Spleen (tissue), 11 donors: ENCODE measurements at regions not wholly inside any gene's neighbourhood (a gene's known extent, or its start where the extent isn't known, plus 50 kb on each side); places are given as distances from the start of the nearest gene placed in this dataset.
"Not testable (repeated sequence)": the region's sequence is repeated elsewhere in the genome, so short reads cannot be mapped to it uniquely, and the experiment has no call there.

Source experiments
- DNase-seq: peaks from one replicate; pipeline ENCODE4 v3.0.0-alpha.2; 2020
- H3K27ac ChIP-seq, 8 donors: fragments of 200-600 bp; sonication (generic) in 7 of 8; 1 replicate in 4 of 8; 2 replicates in 4 of 8; pipeline versions ENCODE4 v1.5.0 to v1.8.0; 2016 to 2021; ENCODE audit warnings: inconsistent platforms in 4 of 8, mild to moderate bottlenecking in 4 of 8, moderate library complexity in 1 of 8
- H3K27me3 ChIP-seq, 7 donors: fragments of 200-600 bp; sonication (generic) in 6 of 7; replicated peaks in 1 of 7; 1 replicate in 4 of 7; 2 replicates in 3 of 7; pipeline versions ENCODE4 v1.5.0 to v1.8.0; 2016 to 2021; ENCODE audit warnings: inconsistent platforms in 3 of 7, mild to moderate bottlenecking in 1 of 7
- H3K36me3 ChIP-seq, 6 donors: fragments of 200-600 bp; sonication (generic) in 5 of 6; 1 replicate in 4 of 6; 2 replicates in 2 of 6; pipeline versions ENCODE4 v1.5.0 to v1.8.0; 2016 to 2021; ENCODE audit warnings: inconsistent platforms in 2 of 6
- H3K4me1 ChIP-seq, 6 donors: fragments of 200-600 bp; sonication (generic) in 5 of 6; 1 replicate in 3 of 6; 2 replicates in 3 of 6; pipeline versions ENCODE4 v1.5.0 to v1.8.0; 2016 to 2021; ENCODE audit warnings: inconsistent platforms in 3 of 6
- H3K4me3 ChIP-seq, 8 donors: fragments of 200-600 bp; sonication (generic) in 7 of 8; 1 replicate in 4 of 8; 2 replicates in 4 of 8; pipeline versions ENCODE4 v1.5.0 to v1.8.0; 2016 to 2021; ENCODE audit warnings: inconsistent platforms in 4 of 8, mild to moderate bottlenecking in 4 of 8, moderate library complexity in 2 of 8
- H3K9me3 ChIP-seq, 8 donors: fragments of 200-600 bp; sonication (generic) in 7 of 8; 1 replicate in 4 of 8; 2 replicates in 4 of 8; pipeline versions ENCODE4 v1.5.0 to v1.8.0; 2016 to 2021; ENCODE audit warnings: inconsistent platforms in 4 of 8
- CTCF ChIP-seq, 11 experiments: fragments of 200-600 bp in 7 of 11; fragments of 450-650 bp in 4 of 11; sonication (generic) in 4 of 11; IDR thresholded peaks in 8 of 11; conservative IDR thresholded peaks in 3 of 11; 1 replicate in 7 of 11; 2 replicates in 4 of 11; pipeline versions ENCODE4 v1.4.0 to v1.8.0; 2016 to 2021; ENCODE audit warnings: antibody characterized with exemption in 11 of 11, inconsistent platforms in 4 of 11, mild to moderate bottlenecking in 1 of 11
- POLR2A ChIP-seq, 3 donors: fragments of 450-650 bp; IDR thresholded peaks; one replicate each; pipeline ENCODE4 v1.5.1; 2017; ENCODE audit warnings: antibody characterized with exemption in 3 of 3, mild to moderate bottlenecking in 1 of 3
- POLR2AphosphoS5 ChIP-seq, 3 donors: sonication (generic); formaldehyde crosslinking; IDR thresholded peaks; one replicate each; pipeline ENCODE4 v1.5.1; 2017; ENCODE audit warnings: antibody characterized with exemption in 3 of 3
- WGBS, 5 donors: extraction: QIAGEN DNeasy Blood & Tissue Kit in 3 of 5; methylation state at CpG; one replicate each; pipeline versions ENCODE4 v1.1.5 to v1.1.7; 2013 to 2018; 5-methylcytosine and 5-hydroxymethylcytosine counted together
- intact Hi-C: fragments of 100-400 bp; cut with DNase I; formaldehyde crosslinking; loops from one replicate; pipeline ENCODE4 v1.15.0; 2023; ENCODE audit warnings: low total_unique reads
- donor health status: healthy with polysubstance abuse.
- donor health status: DM: no; HTN: no; CAD: no; lungs with moderate emphysema.
- donor health status: DM: no; HTN: no; CAD: no.
- donor health status: Bipolar disorder and iron deficiency.
- donor health status: healthy.
- donor health status: DM: no; HTN: no; CAD: no.
- donor health status: DM: yes; HTN: yes; CAD: no.

- TF ChIP-seq CTCF (IDR thresholded peaks at IDR 0.05 in 8 of 11, conservative IDR thresholded peaks at IDR 0.05 in 3 of 11) (no peak), POLR2A (IDR thresholded peaks at IDR 0.05) (no peak), POLR2AphosphoS5 (IDR thresholded peaks at IDR 0.05) (no peak)
- no peak overlapping the region for H3K27ac ChIP-seq
- no peak overlapping the region for H3K4me3 ChIP-seq
- no peak for DNase-seq
- H3K4me1 ChIP-seq = peaks cover 9 to 42% (median 18%) of the 10 kb centered on the region in 6 donors
- H3K9me3 ChIP-seq = peaks cover 0 to 16% (median 9%) of the 10 kb centered on the region in 8 donors
- H3K36me3 ChIP-seq = no peaks in the 10 kb centered on the region
- 53 to 76% (median 68%) methylated on average over 2 of the region's 2 CpGs for WGBS, 5 donors
- no peaks in the 10 kb centered on the region for H3K27me3 ChIP-seq
- intact Hi-C loops = no loop called here
Observed at GRCh38 chr5:173677125-173677672, 60.7 kb upstream of the BOD1 start.

GRCh38 chr5:173679909-173680630 lies 63.6 kb upstream of the BOD1 start:
- H3K9me3 ChIP-seq = peaks cover 0 to 16% (median 5%) of the 10 kb centered on the region in 8 donors
- TF ChIP-seq POLR2AphosphoS5 (IDR thresholded peaks at IDR 0.05) (no peak), POLR2A (IDR thresholded peaks at IDR 0.05) (no peak), CTCF (IDR thresholded peaks at IDR 0.05 in 8 of 11, conservative IDR thresholded peaks at IDR 0.05 in 3 of 11) (no peak)
- H3K36me3 ChIP-seq = no peaks in the 10 kb centered on the region
- DNase-seq = no peak
- peaks cover 7 to 22% (median 12%) of the 10 kb centered on the region in 6 donors for H3K4me1 ChIP-seq
- H3K27ac ChIP-seq = peak overlapping the region in 6 of 8 donors; percentile 28 to 71 (median 54)
- intact Hi-C loops = no loop called here
- no peak overlapping the region for H3K4me3 ChIP-seq
- 91 to 96% (median 95%) methylated on average over 6 of the region's 6 CpGs for WGBS, 5 donors
- H3K27me3 ChIP-seq = no peaks in the 10 kb centered on the region

GRCh38 chr5:173680660-173681242 lies 64.3 kb upstream of the BOD1 start:
- Histone ChIP-seq H3K27me3 (no peaks in the 10 kb centered on the region), H3K4me3 (no peak overlapping the region), H3K9me3 (peaks cover 0 to 9% (median under 1%) of the 10 kb centered on the region in 8 donors), H3K27ac (peak overlapping the region in 6 of 8 donors; percentile 28 to 71 (median 54)), H3K36me3 (no peaks in the 10 kb centered on the region), H3K4me1 (peaks cover 7 to 22% (median 11%) of the 10 kb centered on the region in 6 donors)
- no peak for DNase-seq
- no peak for TF ChIP-seq POLR2A (IDR thresholded peaks at IDR 0.05)
- intact Hi-C loops = no loop called here
- WGBS, 5 donors = 75 to 87% (median 82%) methylated on average over 6 of the region's 6 CpGs

GRCh38 chr5:173682313-173682712 lies 65.9 kb upstream of the BOD1 start:
- Histone ChIP-seq H3K4me3 (no peak overlapping the region), H3K4me1 (peaks cover 7 to 20% (median 11%) of the 10 kb centered on the region in 6 donors), H3K27ac (no peak overlapping the region), H3K9me3 (peaks cover 0 to 4% (median 0%) of the 10 kb centered on the region in 8 donors), H3K36me3 (no peaks in the 10 kb centered on the region), H3K27me3 (no peaks in the 10 kb centered on the region)
- intact Hi-C loops = no loop called here
- TF ChIP-seq POLR2AphosphoS5 (IDR thresholded peaks at IDR 0.05) = no peak
- TF ChIP-seq POLR2A (IDR thresholded peaks at IDR 0.05) = no peak
- no peak for TF ChIP-seq CTCF (IDR thresholded peaks at IDR 0.05 in 8 of 11, conservative IDR thresholded peaks at IDR 0.05 in 3 of 11)
- no peak for DNase-seq
- 65 to 75% (median 67%) methylated on average over 2 of the region's 2 CpGs for WGBS, 5 donors

- H3K9me3 ChIP-seq, H3K27me3 ChIP-seq, H3K36me3 ChIP-seq, intact Hi-C loops, H3K27ac ChIP-seq, DNase-seq, H3K4me3 ChIP-seq: not testable (repeated sequence)
- 91 to 96% (median 95%) methylated on average over 5 of the region's 5 CpGs for WGBS, 5 donors
- peaks cover 13 to 34% (median 25%) of the 10 kb centered on the region in 6 donors for H3K4me1 ChIP-seq
Observed at GRCh38 chr5:173684535-173684934, 68.1 kb upstream of the BOD1 start.
